Spleen (tissue), 7 donors: ENCODE measurements at regions not wholly inside any gene's neighbourhood (a gene's known extent, or its start where the extent isn't known, plus 50 kb on each side); places are given as distances from the start of the nearest gene placed in this dataset.

Source experiments
- POLR2A ChIP-seq, 3 donors: fragments of 450-650 bp; IDR thresholded peaks; one replicate each; pipeline ENCODE4 v1.5.1; 2017; ENCODE audit warnings: antibody characterized with exemption in 3 of 3, mild to moderate bottlenecking in 1 of 3
- POLR2AphosphoS5 ChIP-seq, 3 donors: sonication (generic); formaldehyde crosslinking; IDR thresholded peaks; one replicate each; pipeline ENCODE4 v1.5.1; 2017; ENCODE audit warnings: antibody characterized with exemption in 3 of 3
- TF ChIP-seq, protein P1 (sequence below), 11 experiments: fragments of 200-600 bp in 7 of 11; fragments of 450-650 bp in 4 of 11; sonication (generic) in 4 of 11; IDR thresholded peaks in 8 of 11; conservative IDR thresholded peaks in 3 of 11; 1 replicate in 7 of 11; 2 replicates in 4 of 11; pipeline versions ENCODE4 v1.4.0 to v1.8.0; 2016 to 2021; ENCODE audit warnings: antibody characterized with exemption in 11 of 11, inconsistent platforms in 4 of 11, mild to moderate bottlenecking in 1 of 11
- donor health status: DM: no; HTN: no; CAD: no; lungs with moderate emphysema.
- donor health status: DM: no; HTN: no; CAD: no.
- donor health status: DM: no; HTN: no; CAD: no.

DNA sequence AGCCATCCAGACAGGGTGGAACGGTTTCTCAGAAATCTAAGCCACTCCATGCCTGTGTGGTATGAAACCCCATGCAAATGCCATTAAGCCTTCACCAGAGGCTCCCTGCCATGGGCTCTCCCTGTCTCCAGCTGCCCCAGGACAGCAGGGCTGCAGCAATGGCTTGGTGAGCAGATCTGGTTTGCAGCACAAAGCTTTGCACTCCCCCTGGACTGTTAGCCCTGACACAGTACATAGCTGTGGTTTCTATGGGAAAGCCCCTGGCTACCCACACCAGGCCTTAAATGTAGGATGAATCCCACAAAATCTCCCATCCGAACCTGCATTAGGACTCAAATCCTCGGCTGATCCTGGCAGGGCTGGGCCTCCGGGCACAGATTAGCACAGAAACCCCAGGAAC, 291.6 kb downstream of the TNS1 start:
- TF ChIP-seq POLR2A (IDR thresholded peaks at IDR 0.05), result no peak
- TF ChIP-seq, protein P1, sequence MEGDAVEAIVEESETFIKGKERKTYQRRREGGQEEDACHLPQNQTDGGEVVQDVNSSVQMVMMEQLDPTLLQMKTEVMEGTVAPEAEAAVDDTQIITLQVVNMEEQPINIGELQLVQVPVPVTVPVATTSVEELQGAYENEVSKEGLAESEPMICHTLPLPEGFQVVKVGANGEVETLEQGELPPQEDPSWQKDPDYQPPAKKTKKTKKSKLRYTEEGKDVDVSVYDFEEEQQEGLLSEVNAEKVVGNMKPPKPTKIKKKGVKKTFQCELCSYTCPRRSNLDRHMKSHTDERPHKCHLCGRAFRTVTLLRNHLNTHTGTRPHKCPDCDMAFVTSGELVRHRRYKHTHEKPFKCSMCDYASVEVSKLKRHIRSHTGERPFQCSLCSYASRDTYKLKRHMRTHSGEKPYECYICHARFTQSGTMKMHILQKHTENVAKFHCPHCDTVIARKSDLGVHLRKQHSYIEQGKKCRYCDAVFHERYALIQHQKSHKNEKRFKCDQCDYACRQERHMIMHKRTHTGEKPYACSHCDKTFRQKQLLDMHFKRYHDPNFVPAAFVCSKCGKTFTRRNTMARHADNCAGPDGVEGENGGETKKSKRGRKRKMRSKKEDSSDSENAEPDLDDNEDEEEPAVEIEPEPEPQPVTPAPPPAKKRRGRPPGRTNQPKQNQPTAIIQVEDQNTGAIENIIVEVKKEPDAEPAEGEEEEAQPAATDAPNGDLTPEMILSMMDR (IDR thresholded peaks at IDR 0.05 in 8 of 11, conservative IDR thresholded peaks at IDR 0.05 in 3 of 11), result no peak
- no peak for TF ChIP-seq POLR2AphosphoS5 (IDR thresholded peaks at IDR 0.05)
